ENCODE measurements at regions not wholly inside any gene's neighbourhood (a gene's known extent, or its start where the extent isn't known, plus 50 kb on each side); places are given as distances from the start of the nearest gene placed in this dataset.
"Not testable (repeated sequence)": the region's sequence is repeated elsewhere in the genome, so short reads cannot be mapped to it uniquely, and the experiment has no call there.

DNA sequence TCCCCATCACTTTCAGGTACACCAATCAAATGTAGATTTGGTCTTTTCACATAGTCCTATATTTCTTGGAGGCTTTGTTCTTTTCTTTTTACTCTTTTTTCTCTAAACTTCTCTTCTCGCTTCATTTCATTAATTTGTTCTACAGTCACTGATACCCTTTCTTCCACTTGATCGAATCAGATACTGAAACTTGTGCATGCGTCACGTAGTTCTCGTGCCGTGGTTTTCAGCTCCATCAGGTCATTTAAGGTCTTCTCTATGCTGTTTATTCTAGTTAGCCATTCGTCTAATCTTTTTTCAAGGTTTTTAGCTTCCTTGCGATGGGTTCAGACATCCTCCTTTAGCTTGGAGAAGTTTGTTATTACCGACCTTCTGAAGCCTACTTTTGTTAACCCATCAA, 70.6 kb downstream of the DLEU7 start:
- DNase-seq, result not testable (repeated sequence)
